ENCODE measurements at regions not wholly inside any gene's neighbourhood (a gene's known extent, or its start where the extent isn't known, plus 50 kb on each side); places are given as distances from the start of the nearest gene placed in this dataset.

- 85% methylated on average over 6 of the region's 6 CpGs for WGBS
Measured at GRCh38 chr3:31075876-31076275, 181.4 kb upstream of the GADL1 start.

GRCh38 chr3:31077021-31077601 lies 182.7 kb upstream of the GADL1 start:
- 43% methylated on average over 3 of the region's 3 CpGs for WGBS
- intact Hi-C loops (cut with DNase I), result no loop called here
- Histone ChIP-seq H3K4me3 (no peak overlapping the region), H3K27me3 (replicated peaks; ENCODE audit: insufficient read depth) (no peaks in the 10 kb centered on the region), H3K4me1 (replicated peaks) (no peaks in the 10 kb centered on the region), H3K27ac (no peak overlapping the region), H3K9me3 (no peaks in the 10 kb centered on the region), H3K36me3 (no peaks in the 10 kb centered on the region)
- no peak for DNase-seq (ENCODE audit: low spot score)
- TF ChIP-seq POLR2A (IDR thresholded peaks at IDR 0.05), result no peak
- TF ChIP-seq POLR2AphosphoS5 (IDR thresholded peaks at IDR 0.05), result no peak
- TF ChIP-seq CTCF (IDR thresholded peaks at IDR 0.05), result no peak

More at GRCh38 chr3:31075876-31076275, 181.4 kb upstream of the GADL1 start:
- Histone ChIP-seq H3K27ac (no peak overlapping the region), H3K9me3 (no peaks in the 10 kb centered on the region), H3K27me3 (replicated peaks; ENCODE audit: insufficient read depth) (no peaks in the 10 kb centered on the region), H3K4me1 (replicated peaks) (no peaks in the 10 kb centered on the region), H3K4me3 (no peak overlapping the region), H3K36me3 (no peaks in the 10 kb centered on the region)
- intact Hi-C loops (cut with DNase I), result no loop called here
- DNase-seq (ENCODE audit: low spot score), result no peak
- TF ChIP-seq POLR2A (IDR thresholded peaks at IDR 0.05) (no peak), CTCF (IDR thresholded peaks at IDR 0.05) (no peak), POLR2AphosphoS5 (IDR thresholded peaks at IDR 0.05) (no peak)

GRCh38 chr3:31077826-31078225 lies 183.4 kb upstream of the GADL1 start:
- intact Hi-C loops (cut with DNase I), result no loop called here
- no peaks in the 10 kb centered on the region for H3K36me3 ChIP-seq
- no peak for DNase-seq (ENCODE audit: low spot score)
- no peak overlapping the region for H3K27ac ChIP-seq
- TF ChIP-seq POLR2A (IDR thresholded peaks at IDR 0.05) (no peak), POLR2AphosphoS5 (IDR thresholded peaks at IDR 0.05) (no peak), CTCF (IDR thresholded peaks at IDR 0.05) (no peak)
- 95% methylated on average over 1 of the region's 1 CpG for WGBS
- H3K4me1 ChIP-seq (replicated peaks), result no peaks in the 10 kb centered on the region
- no peak overlapping the region for H3K4me3 ChIP-seq
- no peaks in the 10 kb centered on the region for H3K27me3 ChIP-seq (replicated peaks; ENCODE audit: insufficient read depth)
- no peaks in the 10 kb centered on the region for H3K9me3 ChIP-seq

- Histone ChIP-seq H3K4me3 (no peak overlapping the region), H3K4me1 (replicated peaks) (no peaks in the 10 kb centered on the region), H3K27ac (no peak overlapping the region), H3K27me3 (replicated peaks; ENCODE audit: insufficient read depth) (no peaks in the 10 kb centered on the region), H3K36me3 (no peaks in the 10 kb centered on the region), H3K9me3 (no peaks in the 10 kb centered on the region)
- intact Hi-C loops (cut with DNase I), result no loop called here
- WGBS, result 92% methylated on average over 4 of the region's 4 CpGs
- TF ChIP-seq CTCF (IDR thresholded peaks at IDR 0.05) (no peak), POLR2AphosphoS5 (IDR thresholded peaks at IDR 0.05) (no peak), POLR2A (IDR thresholded peaks at IDR 0.05) (no peak)
- no peak for DNase-seq (ENCODE audit: low spot score)
Measured at GRCh38 chr3:31079689-31080088, 185.2 kb upstream of the GADL1 start.

- Histone ChIP-seq H3K9me3 (no peaks in the 10 kb centered on the region), H3K27me3 (replicated peaks; ENCODE audit: insufficient read depth) (no peaks in the 10 kb centered on the region), H3K36me3 (no peaks in the 10 kb centered on the region), H3K4me1 (replicated peaks) (no peaks in the 10 kb centered on the region), H3K4me3 (no peak overlapping the region), H3K27ac (no peak overlapping the region)
- whole genome bisulfite sequencing, result 81% methylated on average over 2 of the region's 2 CpGs
- no peak for DNase-seq (ENCODE audit: low spot score)
- TF ChIP-seq POLR2A (IDR thresholded peaks at IDR 0.05), result no peak
- TF ChIP-seq POLR2AphosphoS5 (IDR thresholded peaks at IDR 0.05), result no peak
- no peak for TF ChIP-seq CTCF (IDR thresholded peaks at IDR 0.05)
- intact Hi-C loops (cut with DNase I), result no loop called here
Measured at GRCh38 chr3:31081018-31081662, 186.7 kb upstream of the GADL1 start.

All from prostate gland (tissue), 2 donors.